Breast epithelium (tissue), 4 donors: ENCODE measurements at regions not wholly inside any gene's neighbourhood (a gene's known extent, or its start where the extent isn't known, plus 50 kb on each side); places are given as distances from the start of the nearest gene placed in this dataset.

ENCODE experiments used
- DNase-seq, 2 donors: peaks; one replicate each; pipeline ENCODE4 v3.0.0-alpha.2; 2019; ENCODE audit warnings: low spot score in 2 of 2
- H3K27ac ChIP-seq, 2 donors: fragments of 200-600 bp; sonication (generic) in 1 of 2; one replicate each; pipeline ENCODE4 v1.5.1; 2016 to 2019; ENCODE audit warnings: mild to moderate bottlenecking in 1 of 2
- H3K27me3 ChIP-seq, 2 donors: fragments of 200-600 bp; sonication (generic) in 1 of 2; one replicate each; pipeline versions ENCODE4 v1.5.1 to v1.6.0; 2017 to 2019; ENCODE audit warnings: control low read depth in 1 of 2, mild to moderate bottlenecking in 1 of 2
- H3K36me3 ChIP-seq: fragments of 200-600 bp; one replicate; pipeline ENCODE4 v1.5.1; 2019
- H3K4me1 ChIP-seq, 2 donors: fragments of 200-600 bp; sonication (generic); one replicate each; pipeline ENCODE4 v1.5.1; 2016 to 2019; ENCODE audit warnings: control low read depth in 1 of 2
- H3K4me3 ChIP-seq, 3 donors: fragments of 200-600 bp; sonication (generic); 1 replicate in 2 of 3; 2 replicates in 1 of 3; pipeline ENCODE4 v1.5.1; 2016 to 2019; ENCODE audit warnings: mild to moderate bottlenecking in 3 of 3, moderate library complexity in 2 of 3
- H3K9me3 ChIP-seq, 2 donors: fragments of 200-600 bp; sonication (generic) in 1 of 2; one replicate each; pipeline ENCODE4 v1.5.1; 2016 to 2019; ENCODE audit warnings: control low read depth in 1 of 2
- CTCF ChIP-seq, 3 donors: fragments of 450-650 bp; IDR thresholded peaks; one replicate each; pipeline ENCODE4 v1.5.1; 2016 to 2017; ENCODE audit warnings: antibody characterized with exemption in 3 of 3, mild to moderate bottlenecking in 3 of 3, moderate library complexity in 3 of 3
- POLR2A ChIP-seq: fragments of 450-650 bp; IDR thresholded peaks from one replicate; pipeline ENCODE4 v1.6.1; 2016; ENCODE audit warnings: antibody characterized with exemption, mild to moderate bottlenecking, moderate library complexity
- POLR2AphosphoS5 ChIP-seq, 3 donors: sonication (generic); formaldehyde crosslinking; IDR thresholded peaks; one replicate each; pipeline ENCODE4 v1.6.1; 2017; ENCODE audit warnings: antibody characterized with exemption in 3 of 3
- intact Hi-C: fragments of 100-400 bp; cut with DNase I; formaldehyde crosslinking; loops from one replicate; pipeline ENCODE4 v1.15.1; 2023; ENCODE audit warnings: low total_unique reads

GRCh38 chr20:51084593-51085377 lies 61.9 kb upstream of the KCNG1 start:
- no peak for TF ChIP-seq POLR2AphosphoS5 (IDR thresholded peaks at IDR 0.05)
- TF ChIP-seq CTCF (IDR thresholded peaks at IDR 0.05): no peak
- no peak for TF ChIP-seq POLR2A

GRCh38 chr20:51083447-51083846 lies 60.5 kb upstream of the KCNG1 start:
- intact Hi-C loops: no loop called here
- Histone ChIP-seq H3K36me3 (no peaks in the 10 kb centered on the region), H3K27me3 (peaks cover 0 to 24% of the 10 kb centered on the region in 2 donors), H3K27ac (no peak overlapping the region), H3K9me3 (no peaks in the 10 kb centered on the region), H3K4me3 (no peak overlapping the region), H3K4me1 (no peaks in the 10 kb centered on the region)
- no peak for DNase-seq
- TF ChIP-seq CTCF (IDR thresholded peaks at IDR 0.05) (no peak), POLR2AphosphoS5 (IDR thresholded peaks at IDR 0.05) (no peak), POLR2A (no peak)

More at GRCh38 chr20:51084593-51085377, 61.9 kb upstream of the KCNG1 start:
- H3K36me3 ChIP-seq: no peaks in the 10 kb centered on the region
- no peaks in the 10 kb centered on the region for H3K9me3 ChIP-seq
- peaks cover 0 to 30% of the 10 kb centered on the region in 2 donors for H3K27me3 ChIP-seq
- H3K4me1 ChIP-seq: no peaks in the 10 kb centered on the region
- no peak overlapping the region for H3K4me3 ChIP-seq
- no peak overlapping the region for H3K27ac ChIP-seq
- intact Hi-C loops: no loop called here
- DNase-seq: no peak

GRCh38 chr20:51082988-51083387 lies 60.1 kb upstream of the KCNG1 start:
- Histone ChIP-seq H3K36me3 (no peaks in the 10 kb centered on the region), H3K4me1 (no peaks in the 10 kb centered on the region), H3K4me3 (no peak overlapping the region), H3K9me3 (no peaks in the 10 kb centered on the region), H3K27ac (no peak overlapping the region), H3K27me3 (peaks cover 0 to 23% of the 10 kb centered on the region in 2 donors)
- intact Hi-C loops: no loop called here
- TF ChIP-seq POLR2A: no peak
- no peak for TF ChIP-seq CTCF (IDR thresholded peaks at IDR 0.05)
- TF ChIP-seq POLR2AphosphoS5 (IDR thresholded peaks at IDR 0.05): no peak
- no peak for DNase-seq

GRCh38 chr20:51080516-51080915 lies 57.6 kb upstream of the KCNG1 start:
- H3K4me1 ChIP-seq: no peaks in the 10 kb centered on the region
- no peak overlapping the region for H3K4me3 ChIP-seq
- H3K36me3 ChIP-seq: no peaks in the 10 kb centered on the region
- intact Hi-C loops: no loop called here
- no peaks in the 10 kb centered on the region for H3K9me3 ChIP-seq
- no peak for DNase-seq
- TF ChIP-seq POLR2AphosphoS5 (IDR thresholded peaks at IDR 0.05): no peak
- no peak for TF ChIP-seq POLR2A
- no peak for TF ChIP-seq CTCF (IDR thresholded peaks at IDR 0.05)
- no peak overlapping the region for H3K27ac ChIP-seq
- H3K27me3 ChIP-seq: peaks cover 0 to 31% of the 10 kb centered on the region in 2 donors

GRCh38 chr20:51079488-51079887 lies 56.6 kb upstream of the KCNG1 start:
- intact Hi-C loops: no loop called here
- DNase-seq: no peak
- H3K36me3 ChIP-seq: no peaks in the 10 kb centered on the region
- no peaks in the 10 kb centered on the region for H3K4me1 ChIP-seq
- H3K27me3 ChIP-seq: peaks cover 0 to 36% of the 10 kb centered on the region in 2 donors
- TF ChIP-seq POLR2A: no peak
- no peak for TF ChIP-seq POLR2AphosphoS5 (IDR thresholded peaks at IDR 0.05)
- TF ChIP-seq CTCF (IDR thresholded peaks at IDR 0.05): no peak
- no peak overlapping the region for H3K27ac ChIP-seq
- no peaks in the 10 kb centered on the region for H3K9me3 ChIP-seq
- H3K4me3 ChIP-seq: no peak overlapping the region
